ENCODE measurements at regions not wholly inside any gene's neighbourhood (a gene's known extent, or its start where the extent isn't known, plus 50 kb on each side); places are given as distances from the start of the nearest gene placed in this dataset.
A peak's percentile ranks its signal among the peaks of the same experiment; 100 is the strongest.

DNA sequence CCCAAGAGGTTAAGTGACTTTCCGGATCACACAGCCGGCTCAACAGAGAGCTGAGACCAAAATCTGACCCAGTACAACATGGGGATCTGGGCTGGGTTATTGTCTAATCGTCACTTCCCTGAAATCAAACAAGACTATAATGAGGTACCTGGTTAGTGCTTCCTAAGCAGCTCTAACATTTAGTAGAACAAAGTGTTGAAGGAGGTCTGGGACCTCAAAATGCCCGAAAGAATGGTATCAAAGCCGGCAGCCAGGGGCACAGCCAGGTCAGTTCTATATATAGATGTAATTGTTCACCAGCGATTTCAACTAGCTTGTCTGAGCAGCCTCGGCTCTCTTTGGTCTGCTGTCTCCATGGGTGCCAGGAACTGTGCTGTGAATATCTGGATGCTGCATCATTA, 245.5 kb upstream of the ECI2 start:
- WGBS, 2 experiments (ENCODE audit: insufficient coverage in 2 of 2): 92 to 94% methylated on average over 5 of the region's 7 CpGs
- no peak overlapping the region for H3K4me3 ChIP-seq (ENCODE audit: extremely low read depth, insufficient read depth, low read length, poor library complexity, severe bottlenecking)

DNA sequence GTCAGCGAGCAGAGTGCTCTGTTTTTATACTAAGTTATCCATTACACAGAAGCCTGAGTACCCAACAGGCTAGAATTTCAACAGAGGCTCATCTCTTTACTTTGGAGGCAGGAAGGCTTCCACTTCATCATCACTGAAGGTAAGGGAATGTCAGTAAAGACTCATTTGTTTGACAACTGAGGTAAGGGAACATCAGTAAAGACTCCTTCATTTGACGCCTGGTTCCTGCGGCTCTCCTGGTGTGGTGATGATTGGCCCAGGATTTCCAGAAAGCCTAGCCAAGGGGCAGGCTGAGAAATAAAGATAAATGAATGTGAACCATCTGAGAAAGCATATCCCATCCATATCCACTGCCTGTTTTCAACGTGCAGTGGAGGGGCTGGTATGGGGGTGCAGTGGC, 244.6 kb upstream of the ECI2 start:
- no peaks in the 10 kb centered on the region for H3K36me3 ChIP-seq (ENCODE audit: control insufficient read depth, insufficient read depth, low read length)
- no peaks in the 10 kb centered on the region for H3K4me1 ChIP-seq (ENCODE audit: control insufficient read depth, insufficient read depth, low read length, poor library complexity, severe bottlenecking)
- peaks cover 26% of the 10 kb centered on the region for H3K9me3 ChIP-seq (ENCODE audit: control insufficient read depth, low read length)
- H3K4me3 ChIP-seq (ENCODE audit: extremely low read depth, insufficient read depth, low read length, poor library complexity, severe bottlenecking): no peak overlapping the region
- 89% methylated on average over 3 of the region's 4 CpGs; no CpG with 5 or more reads in 1 of the 2 experiments for WGBS, 2 experiments (ENCODE audit: insufficient coverage in 2 of 2)
- no peak overlapping the region for H3K27ac ChIP-seq (ENCODE audit: low read depth, low read length, severe bottlenecking)

More for the DNA sequence above, 245.5 kb upstream of the ECI2 start:
- Histone ChIP-seq H3K4me1 (ENCODE audit: control insufficient read depth, insufficient read depth, low read length, poor library complexity, severe bottlenecking) (no peaks in the 10 kb centered on the region), H3K27ac (ENCODE audit: low read depth, low read length, severe bottlenecking) (no peak overlapping the region), H3K36me3 (ENCODE audit: control insufficient read depth, insufficient read depth, low read length) (no peaks in the 10 kb centered on the region), H3K9me3 (ENCODE audit: control insufficient read depth, low read length) (peaks cover 35% of the 10 kb centered on the region)

GRCh38 chr6:4378319-4378996, 243.1 kb upstream of the ECI2 start:
- peaks cover 3% of the 10 kb centered on the region for H3K4me1 ChIP-seq (ENCODE audit: control insufficient read depth, insufficient read depth, low read length, poor library complexity, severe bottlenecking)
- peaks cover 11% of the 10 kb centered on the region for H3K9me3 ChIP-seq (ENCODE audit: control insufficient read depth, low read length)
- no peak overlapping the region for H3K27ac ChIP-seq (ENCODE audit: low read depth, low read length, severe bottlenecking)
- 89 to 94% methylated on average over 7 to 11 of the region's 12 CpGs for WGBS, 2 experiments (ENCODE audit: insufficient coverage in 2 of 2)
- no peaks in the 10 kb centered on the region for H3K36me3 ChIP-seq (ENCODE audit: control insufficient read depth, insufficient read depth, low read length)
- H3K4me3 ChIP-seq (ENCODE audit: extremely low read depth, insufficient read depth, low read length, poor library complexity, severe bottlenecking): no peak overlapping the region

DNA sequence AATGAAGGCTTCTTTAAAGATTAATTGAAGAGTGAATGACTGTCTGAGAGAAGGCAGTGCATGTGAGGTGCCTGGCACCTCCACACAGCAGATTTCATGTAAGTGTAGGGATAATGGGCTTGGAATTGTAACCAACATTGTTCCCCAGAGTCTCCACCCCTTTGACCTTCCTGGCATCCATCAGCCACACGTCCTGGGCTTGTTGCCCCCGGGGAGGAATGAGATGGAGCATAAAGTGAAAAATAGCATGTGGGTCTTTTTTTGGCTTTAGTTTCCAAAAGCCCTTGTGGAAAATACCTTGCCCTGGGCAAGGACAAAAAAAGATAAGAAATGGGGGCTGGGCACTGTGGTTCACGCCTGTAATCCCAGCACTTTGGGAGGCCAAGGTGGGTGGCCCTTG, 242.2 kb upstream of the ECI2 start:
- H3K9me3 ChIP-seq (ENCODE audit: control insufficient read depth, low read length): peaks cover 3% of the 10 kb centered on the region
- WGBS, 2 experiments (ENCODE audit: insufficient coverage in 2 of 2): 100% methylated on average over 1 of the region's 3 CpGs

GRCh38 chr6:4374216-4374615, 238.8 kb upstream of the ECI2 start:
- H3K9me3 ChIP-seq (ENCODE audit: control insufficient read depth, low read length): no peaks in the 10 kb centered on the region
- no peak overlapping the region for H3K27ac ChIP-seq (ENCODE audit: low read depth, low read length, severe bottlenecking)
- H3K4me3 ChIP-seq (ENCODE audit: extremely low read depth, insufficient read depth, low read length, poor library complexity, severe bottlenecking): no peak overlapping the region
- peaks cover 8% of the 10 kb centered on the region for H3K4me1 ChIP-seq (ENCODE audit: control insufficient read depth, insufficient read depth, low read length, poor library complexity, severe bottlenecking)
- no peaks in the 10 kb centered on the region for H3K36me3 ChIP-seq (ENCODE audit: control insufficient read depth, insufficient read depth, low read length)
- WGBS, 2 experiments (ENCODE audit: insufficient coverage in 2 of 2): 72 to 79% methylated on average over 6 to 7 of the region's 7 CpGs

More for the DNA sequence above, 242.2 kb upstream of the ECI2 start:
- Histone ChIP-seq H3K27ac (ENCODE audit: low read depth, low read length, severe bottlenecking) (no peak overlapping the region), H3K4me1 (ENCODE audit: control insufficient read depth, insufficient read depth, low read length, poor library complexity, severe bottlenecking) (peaks cover 3% of the 10 kb centered on the region), H3K4me3 (ENCODE audit: extremely low read depth, insufficient read depth, low read length, poor library complexity, severe bottlenecking) (no peak overlapping the region), H3K36me3 (ENCODE audit: control insufficient read depth, insufficient read depth, low read length) (no peaks in the 10 kb centered on the region)

DNA sequence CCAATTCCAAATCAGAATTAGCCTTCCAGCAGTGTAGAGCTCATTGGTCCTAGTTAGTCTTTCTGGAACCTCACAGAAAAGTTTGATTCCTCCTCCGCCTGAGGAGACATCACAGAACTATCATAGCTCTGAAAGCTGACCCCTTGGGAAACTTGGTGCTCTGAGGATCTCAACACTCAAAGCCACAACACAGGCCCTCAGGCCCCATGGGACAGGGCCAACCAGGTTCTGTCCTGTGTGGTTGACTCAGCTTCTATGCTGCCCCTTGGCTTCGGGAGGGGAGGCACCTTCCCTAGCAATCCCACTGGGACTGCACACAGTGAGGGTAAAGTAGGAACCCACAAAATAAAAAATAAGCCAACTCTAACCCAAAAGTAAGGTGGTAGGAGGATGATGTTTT, 237.5 kb upstream of the ECI2 start:
- 100% methylated on average over 1 of the region's 2 CpGs for WGBS, 2 experiments (ENCODE audit: insufficient coverage in 2 of 2)
- no peak overlapping the region for H3K4me3 ChIP-seq (ENCODE audit: extremely low read depth, insufficient read depth, low read length, poor library complexity, severe bottlenecking)

GRCh38 chr6:4371207-4371921, 236.0 kb upstream of the ECI2 start:
- H3K4me1 ChIP-seq (ENCODE audit: control insufficient read depth, insufficient read depth, low read length, poor library complexity, severe bottlenecking): peaks cover 15% of the 10 kb centered on the region
- no peaks in the 10 kb centered on the region for H3K36me3 ChIP-seq (ENCODE audit: control insufficient read depth, insufficient read depth, low read length)
- H3K9me3 ChIP-seq (ENCODE audit: control insufficient read depth, low read length): peaks cover 3% of the 10 kb centered on the region
- no peak overlapping the region for H3K27ac ChIP-seq (ENCODE audit: low read depth, low read length, severe bottlenecking)
- H3K4me3 ChIP-seq (ENCODE audit: extremely low read depth, insufficient read depth, low read length, poor library complexity, severe bottlenecking): no peak overlapping the region
- 86 to 89% methylated on average over 8 to 9 of the region's 10 CpGs for WGBS, 2 experiments (ENCODE audit: insufficient coverage in 2 of 2)

More for the DNA sequence above, 237.5 kb upstream of the ECI2 start:
- Histone ChIP-seq H3K27ac (ENCODE audit: low read depth, low read length, severe bottlenecking) (no peak overlapping the region), H3K4me1 (ENCODE audit: control insufficient read depth, insufficient read depth, low read length, poor library complexity, severe bottlenecking) (peaks cover 15% of the 10 kb centered on the region), H3K9me3 (ENCODE audit: control insufficient read depth, low read length) (peaks cover 3% of the 10 kb centered on the region), H3K36me3 (ENCODE audit: control insufficient read depth, insufficient read depth, low read length) (no peaks in the 10 kb centered on the region)

DNA sequence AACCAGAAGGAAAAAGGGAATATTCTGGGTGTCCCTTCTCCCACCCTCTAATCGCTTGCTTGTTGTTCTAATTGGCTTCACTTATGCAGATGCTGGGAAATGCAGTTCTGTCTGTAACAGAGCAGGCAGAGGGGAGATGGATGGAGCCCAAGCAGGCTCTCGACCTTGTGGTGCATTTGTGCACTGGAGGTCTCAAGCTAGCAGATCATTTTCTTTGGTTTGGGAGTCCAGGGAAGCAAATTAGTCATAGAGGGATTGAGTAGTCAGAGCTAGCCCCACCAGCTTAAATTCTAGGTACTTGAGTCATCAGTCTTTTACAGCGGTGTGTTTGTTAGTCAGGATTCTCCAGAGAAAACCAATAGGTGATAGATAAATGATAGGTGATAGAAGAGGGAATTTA, 234.7 kb upstream of the ECI2 start:
- peak overlapping the region; percentile 43 for H3K27ac ChIP-seq (ENCODE audit: low read depth, low read length, severe bottlenecking)
- H3K4me1 ChIP-seq (ENCODE audit: control insufficient read depth, insufficient read depth, low read length, poor library complexity, severe bottlenecking): peaks cover 15% of the 10 kb centered on the region
- WGBS, 2 experiments (ENCODE audit: insufficient coverage in 2 of 2): 72 to 85% methylated on average over 2 of the region's 3 CpGs
- H3K4me3 ChIP-seq (ENCODE audit: extremely low read depth, insufficient read depth, low read length, poor library complexity, severe bottlenecking): no peak overlapping the region
- no peaks in the 10 kb centered on the region for H3K36me3 ChIP-seq (ENCODE audit: control insufficient read depth, insufficient read depth, low read length)
- H3K9me3 ChIP-seq (ENCODE audit: control insufficient read depth, low read length): peaks cover 3% of the 10 kb centered on the region

- WGBS, 2 experiments (ENCODE audit: insufficient coverage in 2 of 2): 95 to 100% methylated on average over 4 of the region's 4 CpGs
- no peak overlapping the region for H3K4me3 ChIP-seq (ENCODE audit: extremely low read depth, insufficient read depth, low read length, poor library complexity, severe bottlenecking)
- H3K36me3 ChIP-seq (ENCODE audit: control insufficient read depth, insufficient read depth, low read length): no peaks in the 10 kb centered on the region
- peak overlapping the region; percentile 43 for H3K27ac ChIP-seq (ENCODE audit: low read depth, low read length, severe bottlenecking)
- H3K9me3 ChIP-seq (ENCODE audit: control insufficient read depth, low read length): peaks cover 3% of the 10 kb centered on the region
- peaks cover 15% of the 10 kb centered on the region for H3K4me1 ChIP-seq (ENCODE audit: control insufficient read depth, insufficient read depth, low read length, poor library complexity, severe bottlenecking)
Measured at GRCh38 chr6:4369616-4370015, 234.2 kb upstream of the ECI2 start.

DNA sequence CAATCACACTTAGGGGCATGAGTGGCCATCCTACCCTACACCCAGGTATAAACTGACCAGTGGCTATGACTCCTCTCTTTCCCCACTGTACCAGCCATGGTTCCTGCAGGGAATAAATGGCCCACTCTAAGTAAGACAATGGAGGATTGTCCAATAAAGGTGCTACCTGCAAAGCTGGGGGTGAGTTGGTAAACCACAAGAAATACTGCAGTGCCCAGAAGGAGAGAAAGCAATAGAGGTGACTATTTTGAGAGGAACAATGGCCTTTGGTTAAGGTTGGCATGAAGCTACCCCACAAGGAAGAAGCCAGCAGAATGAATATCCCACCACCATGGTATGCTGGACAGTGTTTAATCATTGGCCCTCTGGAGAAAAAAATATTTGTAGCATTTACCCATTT, 233.3 kb upstream of the ECI2 start:
- peaks cover 3% of the 10 kb centered on the region for H3K9me3 ChIP-seq (ENCODE audit: control insufficient read depth, low read length)
- no peaks in the 10 kb centered on the region for H3K36me3 ChIP-seq (ENCODE audit: control insufficient read depth, insufficient read depth, low read length)
- no peak overlapping the region for H3K4me3 ChIP-seq (ENCODE audit: extremely low read depth, insufficient read depth, low read length, poor library complexity, severe bottlenecking)
- peaks cover 12% of the 10 kb centered on the region for H3K4me1 ChIP-seq (ENCODE audit: control insufficient read depth, insufficient read depth, low read length, poor library complexity, severe bottlenecking)
- H3K27ac ChIP-seq (ENCODE audit: low read depth, low read length, severe bottlenecking): no peak overlapping the region

GRCh38 chr6:4367643-4368042, 232.3 kb upstream of the ECI2 start:
- no peak overlapping the region for H3K4me3 ChIP-seq (ENCODE audit: extremely low read depth, insufficient read depth, low read length, poor library complexity, severe bottlenecking)
- peaks cover 3% of the 10 kb centered on the region for H3K9me3 ChIP-seq (ENCODE audit: control insufficient read depth, low read length)
- no peaks in the 10 kb centered on the region for H3K36me3 ChIP-seq (ENCODE audit: control insufficient read depth, insufficient read depth, low read length)
- H3K27ac ChIP-seq (ENCODE audit: low read depth, low read length, severe bottlenecking): no peak overlapping the region
- 82 to 83% methylated on average over 1 of the region's 1 CpG for WGBS, 2 experiments (ENCODE audit: insufficient coverage in 2 of 2)
- peaks cover 12% of the 10 kb centered on the region for H3K4me1 ChIP-seq (ENCODE audit: control insufficient read depth, insufficient read depth, low read length, poor library complexity, severe bottlenecking)
